H1 (cell line): ENCODE measurements at regions not wholly inside any gene's neighbourhood (a gene's known extent, or its start where the extent isn't known, plus 50 kb on each side); places are given as distances from the start of the nearest gene placed in this dataset.

Experiments used
- CTCF ChIA-PET: fragments of 300-600 bp; sonication (Branson Sonifier 250); formaldehyde crosslinking; loops from one replicate; lab custom pipeline; 2021; ENCODE audit not compliant: partially characterized antibody; lab: Charles Lee
- POLR2A ChIA-PET: fragments of 300-600 bp; sonication (Branson Sonifier 250); formaldehyde crosslinking; loops from one replicate; lab custom pipeline; 2021; ENCODE audit warnings: inconsistent platforms; ENCODE audit not compliant: partially characterized antibody; lab: Charles Lee
- DNase-seq, 2 experiments: peaks; one replicate each; pipeline versions ENCODE4 v3.0.0 to v3.0.0-alpha.2; 2010 to 2022; ENCODE audit warnings: low spot score in 2 of 2, low read depth in 1 of 2, mixed read lengths in 1 of 2
- FAIRE-seq: peaks from 2 replicates; lab custom pipeline; 2011; peaks lifted over from hg19 to GRCh38; lab: Jason Lieb, UNC
- H2AFZ ChIP-seq: 2 replicates; pipeline ENCODE4 v1.8.1; 2012; ENCODE audit warnings: low read length, inconsistent platforms
- H2AK5ac ChIP-seq: 2 replicates; pipeline ENCODE4 v1.6.1; 2013; ENCODE audit warnings: low read depth, low read length
- H2BK120ac ChIP-seq: replicated peaks from 2 replicates; pipeline ENCODE3; 2013; ENCODE audit warnings: low read depth, low read length, inconsistent platforms
- H2BK12ac ChIP-seq: 2 replicates; pipeline ENCODE4 v1.6.1; 2013; ENCODE audit warnings: low read depth, low read length
- H2BK15ac ChIP-seq: 2 replicates; pipeline ENCODE4 v1.6.1; 2013; ENCODE audit warnings: low read length
- H2BK20ac ChIP-seq: 2 replicates; pipeline ENCODE4 v1.6.1; 2013; ENCODE audit warnings: low read length
- H2BK5ac ChIP-seq: 2 replicates; pipeline ENCODE4 v1.6.1; 2013; ENCODE audit warnings: low read depth, low read length
- H3K14ac ChIP-seq: 2 replicates; pipeline ENCODE4 v1.6.1; 2013; ENCODE audit warnings: inconsistent platforms; ENCODE audit not compliant: insufficient read length
- H3K18ac ChIP-seq: 2 replicates; pipeline ENCODE4 v1.6.1; 2013; ENCODE audit warnings: low read length; ENCODE audit errors: extremely low read depth
- H3K23ac ChIP-seq: 2 replicates; pipeline ENCODE4 v1.6.1; 2013; ENCODE audit warnings: inconsistent platforms; ENCODE audit not compliant: insufficient read length
- H3K23me2 ChIP-seq: 2 replicates; pipeline ENCODE4 v1.6.1; 2013; ENCODE audit warnings: low read depth, low read length
- H3K27ac ChIP-seq: 2 replicates; pipeline ENCODE4 v1.6.1; 2011; ENCODE audit warnings: low read depth, low read length, inconsistent platforms
- H3K27me3 ChIP-seq, 4 experiments: replicated peaks in 1 of 4; 1 replicate in 1 of 4; 2 replicates in 3 of 4; pipeline versions ENCODE4 v1.6.1 to v1.8.1; 2011 to 2013; ENCODE audit warnings: low read length in 3 of 4, mild to moderate bottlenecking in 3 of 4, inconsistent platforms in 2 of 4, mixed read lengths in 2 of 4, moderate library complexity in 1 of 4; ENCODE audit not compliant: control insufficient read depth in 3 of 4, insufficient read depth in 3 of 4; ENCODE audit errors: extremely low read depth in 1 of 4
- H3K36me3 ChIP-seq, 4 experiments: 2 replicates each; pipeline versions ENCODE4 v1.6.1 to v1.8.1; 2011 to 2013; ENCODE audit warnings: mild to moderate bottlenecking in 4 of 4, low read length in 3 of 4, moderate library complexity in 2 of 4, control low read depth in 1 of 4, inconsistent platforms in 1 of 4; ENCODE audit not compliant: insufficient read depth in 4 of 4, control insufficient read depth in 2 of 4
- H3K4ac ChIP-seq: replicated peaks from 2 replicates; pipeline ENCODE3; 2013; ENCODE audit warnings: low read length, low read depth, mixed read lengths, inconsistent platforms; ENCODE audit not compliant: insufficient read length
- H3K4me1 ChIP-seq, 4 experiments: replicated peaks in 1 of 4; 1 replicate in 1 of 4; 2 replicates in 3 of 4; pipeline versions ENCODE4 v1.6.1 to v1.8.1; 2011 to 2013; ENCODE audit warnings: low read length in 3 of 4, inconsistent platforms in 2 of 4, mixed read lengths in 1 of 4; ENCODE audit not compliant: insufficient read depth in 4 of 4, control insufficient read depth in 3 of 4
- H3K4me2 ChIP-seq, 2 experiments: 2 replicates each; pipeline versions ENCODE4 v1.6.1 to v1.8.1; 2011 to 2013; ENCODE audit warnings: low read depth in 2 of 2, low read length in 2 of 2, control low read depth in 1 of 2, inconsistent platforms in 1 of 2, mild to moderate bottlenecking in 1 of 2; ENCODE audit not compliant: insufficient read depth in 1 of 2
- H3K4me3 ChIP-seq, 4 experiments: fragments of 200-600, 300-600 bp in 1 of 4; sonication (generic), shearing (Covaris generic), sonication (Bioruptor Twin) in 1 of 4; 2 replicates each; pipeline versions ENCODE4 v1.5.1 to v1.8.1; 2011 to 2016; ENCODE audit warnings: low read length in 4 of 4, low read depth in 3 of 4, control low read depth in 2 of 4, inconsistent platforms in 2 of 4, mild to moderate bottlenecking in 2 of 4, mixed read lengths in 1 of 4, moderate library complexity in 1 of 4; ENCODE audit not compliant: insufficient read depth in 2 of 4; ENCODE audit errors: extremely low read depth in 1 of 4
- H3K56ac ChIP-seq: replicated peaks from 2 replicates; pipeline ENCODE3; 2013; ENCODE audit warnings: low read depth, mild to moderate bottlenecking, mixed read lengths, low read length, inconsistent platforms; ENCODE audit not compliant: insufficient read length
- H3K79me1 ChIP-seq: 2 replicates; pipeline ENCODE4 v1.6.1; 2013; ENCODE audit warnings: low read depth, low read length, control low read depth
- H3K79me2 ChIP-seq, 2 experiments: 2 replicates each; pipeline versions ENCODE4 v1.6.1 to v1.8.1; 2012 to 2013; ENCODE audit warnings: low read length in 2 of 2, mild to moderate bottlenecking in 2 of 2, inconsistent platforms in 1 of 2; ENCODE audit not compliant: insufficient read depth in 2 of 2, control insufficient read depth in 1 of 2
- H3K9ac ChIP-seq, 4 experiments: replicated peaks in 1 of 4; 1 replicate in 1 of 4; 2 replicates in 3 of 4; pipeline versions ENCODE4 v1.6.1 to v1.8.1; 2011 to 2013; ENCODE audit warnings: low read depth in 3 of 4, low read length in 3 of 4, control low read depth in 2 of 4, mild to moderate bottlenecking in 2 of 4, moderate library complexity in 2 of 4, inconsistent platforms in 1 of 4; ENCODE audit errors: extremely low read depth in 1 of 4
- H3K9me3 ChIP-seq, 2 experiments: 2 replicates each; pipeline versions ENCODE4 v1.6.1 to v1.8.1; 2012 to 2013; ENCODE audit warnings: mild to moderate bottlenecking in 2 of 2, moderate library complexity in 2 of 2, control low read depth in 1 of 2, inconsistent platforms in 1 of 2, low read depth in 1 of 2, low read length in 1 of 2, mixed read lengths in 1 of 2; ENCODE audit not compliant: insufficient read depth in 2 of 2
- H4K20me1 ChIP-seq, 2 experiments: replicated peaks in 1 of 2; 2 replicates each; pipeline versions ENCODE3 to v1.8.1; 2011 to 2013; ENCODE audit warnings: inconsistent platforms in 2 of 2, low read length in 2 of 2, mild to moderate bottlenecking in 1 of 2; ENCODE audit not compliant: insufficient read depth in 2 of 2, control insufficient read depth in 1 of 2
- H4K5ac ChIP-seq: 2 replicates; pipeline ENCODE4 v1.6.1; 2013; ENCODE audit warnings: low read length, low read depth, mixed read lengths, inconsistent platforms; ENCODE audit not compliant: insufficient read length
- H4K8ac ChIP-seq: 2 replicates; pipeline ENCODE4 v1.8.0; 2013; ENCODE audit warnings: mild to moderate bottlenecking, moderate library complexity, low read length, inconsistent platforms; ENCODE audit not compliant: insufficient read depth; ENCODE audit errors: extremely low read depth
- H4K91ac ChIP-seq: replicated peaks from 2 replicates; pipeline ENCODE3; 2013; ENCODE audit warnings: low read length, mixed read lengths, inconsistent platforms; ENCODE audit not compliant: insufficient read length
- ASH2L ChIP-seq: fragments of 200-600, 300-600 bp; sonication (generic); IDR thresholded peaks from one replicate; pipeline ENCODE4 v1.7.1; 2017; ENCODE audit warnings: low read length
- BCL11A ChIP-seq, 2 experiments: IDR thresholded peaks; one replicate each; pipeline ENCODE4 v1.6.1; 2011; ENCODE audit warnings: low read depth in 2 of 2, low read length in 2 of 2, mild to moderate bottlenecking in 2 of 2
- E2F6 ChIP-seq: IDR thresholded peaks from 2 replicates; pipeline ENCODE4 v1.6.1; 2012; ENCODE audit warnings: inconsistent platforms
- GABPA ChIP-seq: IDR thresholded peaks from 2 replicates; pipeline ENCODE4 v1.6.1; 2011; ENCODE audit warnings: mild to moderate bottlenecking, low read length, moderate library complexity, borderline replicate concordance; ENCODE audit not compliant: insufficient read depth
- HDAC6 ChIP-seq: IDR thresholded peaks from one replicate; pipeline ENCODE4 v1.7.1; 2012; ENCODE audit warnings: low read depth, mild to moderate bottlenecking, inconsistent platforms, low read length, moderate library complexity
- NANOG ChIP-seq: IDR thresholded peaks from 2 replicates; pipeline ENCODE4 v1.6.1; 2011; ENCODE audit warnings: low read length, low read depth, mild to moderate bottlenecking, inconsistent platforms; ENCODE audit not compliant: insufficient read depth, poor library complexity, severe bottlenecking
- RXRA ChIP-seq: IDR thresholded peaks from 2 replicates; pipeline ENCODE4 v1.6.1; 2011; ENCODE audit warnings: low read depth, mild to moderate bottlenecking, low read length, moderate library complexity; ENCODE audit not compliant: insufficient read depth
- SP1 ChIP-seq: IDR thresholded peaks from 2 replicates; pipeline ENCODE4 v1.6.1; 2011; ENCODE audit warnings: low read depth, low read length
- SUZ12 ChIP-seq: fragments of 200-600 bp; sonication (generic); IDR thresholded peaks from 2 replicates; pipeline ENCODE4 v1.6.1; 2012; ENCODE audit warnings: mild to moderate bottlenecking, inconsistent platforms, low read length, moderate library complexity, mixed read lengths
- ZNF274 ChIP-seq: IDR thresholded peaks from 2 replicates; pipeline ENCODE4 v1.7.0; 2012; ENCODE audit warnings: low read length, borderline replicate concordance; ENCODE audit errors: extremely low read depth
- WGBS, 2 experiments: shearing (Covaris generic) in 1 of 2; methylation state at CpG; one replicate each; pipeline versions ENCODE4 v1.1.6 to v1.1.7; 2013 to 2015; ENCODE audit warnings: low lambda C conversion rate in 2 of 2, mixed read lengths in 2 of 2, inconsistent platforms in 1 of 2, low coverage in 1 of 2, missing lambda C conversion rate in 1 of 2; ENCODE audit not compliant: insufficient replicate concordance in 2 of 2, insufficient coverage in 1 of 2, insufficient read length in 1 of 2; ENCODE audit errors: extremely low coverage in 1 of 2, missing lambda C conversion rate in 1 of 2; 5-methylcytosine and 5-hydroxymethylcytosine counted together

GRCh38 chr1:159652506-159652905, 61.9 kb downstream of the CRP start:
- no peak overlapping the region for H2AFZ ChIP-seq
- H2BK20ac ChIP-seq, result no peak overlapping the region
- H2AK5ac ChIP-seq, result no peak overlapping the region
- no peaks in the 10 kb centered on the region for H4K20me1 ChIP-seq
- H2BK12ac ChIP-seq, result no peak overlapping the region
- WGBS, 2 experiments, result 94% methylated on average over 1 of the region's 1 CpG; no CpG with 5 or more reads in 1 of the 2 experiments
- H3K79me2 ChIP-seq, result no peaks in the 10 kb centered on the region
- no peak overlapping the region for H4K91ac ChIP-seq
- H3K4ac ChIP-seq, result no peak overlapping the region
- H3K23me2 ChIP-seq, result no peaks in the 10 kb centered on the region
- no peak overlapping the region for H3K4me3 ChIP-seq
- no peak overlapping the region for H2BK5ac ChIP-seq
- H3K9ac ChIP-seq, result no peak overlapping the region
- H3K27ac ChIP-seq, result no peak overlapping the region
- no peak overlapping the region for H3K14ac ChIP-seq
- no peak overlapping the region for H3K23ac ChIP-seq
- H3K79me1 ChIP-seq, result no peaks in the 10 kb centered on the region
- H3K56ac ChIP-seq, result no peak overlapping the region
- ChIA-PET CTCF (no interaction called here), POLR2A (no interaction called here)
- H4K5ac ChIP-seq, result no peak overlapping the region
- H3K18ac ChIP-seq, result no peak overlapping the region
- H3K9me3 ChIP-seq, result peaks cover 22 to 24% of the 10 kb centered on the region in 2 experiments; a peak in 3 of 4 replicates
- TF ChIP-seq SUZ12 (no peak), HDAC6 (no peak), NANOG (no peak), RXRA (no peak), BCL11A (IDR thresholded peaks at IDR 0.05; ENCODE audit: low read depth in 2 of 2, low read length in 2 of 2) (no peak), ZNF274 (no peak), GABPA (no peak), SP1 (no peak), ASH2L (no peak), E2F6 (no peak)
- no peak overlapping the region for H2BK15ac ChIP-seq
- H3K27me3 ChIP-seq, result no peaks in the 10 kb centered on the region
- no peak overlapping the region for H4K8ac ChIP-seq
- no peaks in the 10 kb centered on the region for H3K4me1 ChIP-seq
- no peak overlapping the region for H2BK120ac ChIP-seq
- no peaks in the 10 kb centered on the region for H3K36me3 ChIP-seq
- DNase-seq, result no peak
- no peak overlapping the region for H3K4me2 ChIP-seq
- no peak for FAIRE-seq
